HCT116 (cell line): ENCODE measurements at regions not wholly inside any gene's neighbourhood (a gene's known extent, or its start where the extent isn't known, plus 50 kb on each side); places are given as distances from the start of the nearest gene placed in this dataset.
A peak's percentile ranks its signal among the peaks of the same experiment; 100 is the strongest.

Experiments used
- ATAC-seq: fragments of 200-7000 bp; cut with Tn5 transposase; 2 replicates; pipeline ENCODE4 v1.9.1; 2020; ENCODE audit warnings: mild to moderate bottlenecking, moderate library complexity
- BruUV-seq: library from RNA; stranded (reverse); fragments of 400-500 nt; replicated peaks from 2 replicates; lab custom pipeline; 2021; lab: Mats Ljungman, UMichigan
- CTCF ChIA-PET: fragments of 300-600 bp; sonication (Branson Sonifier 250); formaldehyde crosslinking; loops from one replicate; lab custom pipeline; 2021; ENCODE audit warnings: antibody characterized with exemption; lab: Charles Lee
- POLR2A ChIA-PET: fragments of 300-600, 350-600 bp; sonication (Branson Sonifier 250); formaldehyde crosslinking; loops from one replicate; lab custom pipeline; 2021; ENCODE audit warnings: antibody characterized with exemption; lab: Charles Lee
- RAD21 ChIA-PET, 2 experiments: fragments of 300-600 bp; sonication (Branson Sonifier 250); formaldehyde crosslinking; loops; one replicate each; lab custom pipeline; 2023; ENCODE audit warnings: low total read pairs in 2 of 2; ENCODE audit not compliant: uncharacterized antibody in 2 of 2, unreplicated experiment in 2 of 2, low non-redundant PET in 1 of 2; lab: Charles Lee
- DNase-seq: peaks from one replicate; pipeline ENCODE4 v3.0.0-alpha.2; 2010; ENCODE audit warnings: low read depth, low spot score
- H2AFZ ChIP-seq: fragments of 200-600 bp; shearing (Covaris generic), sonication (generic); 2 replicates; pipeline ENCODE4 v1.6.1; 2017; ENCODE audit warnings: low read depth, mixed run types, mixed read lengths, antibody characterized with exemption, low read length; ENCODE audit not compliant: poor library complexity, severe bottlenecking
- H3K27ac ChIP-seq: 2 replicates; pipeline ENCODE4 v1.5.1; 2012; ENCODE audit warnings: low read depth, low read length
- H3K27me3 ChIP-seq: fragments of 200-600 bp; sonication (generic); 2 replicates; pipeline ENCODE4 v1.6.1; 2016; ENCODE audit warnings: mixed run types, low read length, mixed read lengths; ENCODE audit not compliant: insufficient read depth
- H3K36me3 ChIP-seq, 2 experiments: fragments of 200-500 bp in 1 of 2; fragments of 200-600 bp in 1 of 2; sonication (Bioruptor generic) in 1 of 2; sonication (generic) in 1 of 2; 2 replicates each; pipeline versions ENCODE4 v1.5.1 to v1.6.1; 2014 to 2016; ENCODE audit warnings: low read length in 2 of 2, inconsistent platforms in 1 of 2, mixed read lengths in 1 of 2, mixed run types in 1 of 2; ENCODE audit not compliant: insufficient read depth in 2 of 2, control insufficient read depth in 1 of 2
- H3K4me1 ChIP-seq, 2 experiments: fragments of 200-600 bp in 1 of 2; sonication (generic) in 1 of 2; 2 replicates each; pipeline versions ENCODE4 v1.5.1 to v1.6.1; 2012 to 2017; ENCODE audit warnings: low read length in 2 of 2, inconsistent platforms in 1 of 2, mild to moderate bottlenecking in 1 of 2, mixed read lengths in 1 of 2, mixed run types in 1 of 2, moderate library complexity in 1 of 2; ENCODE audit not compliant: insufficient read depth in 2 of 2, control insufficient read depth in 1 of 2
- H3K4me2 ChIP-seq: fragments of 200-600 bp; sonication (generic); 2 replicates; pipeline ENCODE4 v1.6.1; 2017; ENCODE audit warnings: mixed run types, low read length, mixed read lengths
- H3K4me3 ChIP-seq, 2 experiments: fragments of 200-600 bp in 1 of 2; sonication (generic) in 1 of 2; replicated peaks in 1 of 2; 2 replicates each; pipeline ENCODE4 v1.5.1; 2011 to 2016; ENCODE audit warnings: low read length in 2 of 2, control low read depth in 1 of 2, low read depth in 1 of 2, mild to moderate bottlenecking in 1 of 2, mixed read lengths in 1 of 2, mixed run types in 1 of 2
- H3K79me2 ChIP-seq: fragments of 200-600 bp; sonication (generic); 2 replicates; pipeline ENCODE4 v1.6.1; 2017; ENCODE audit warnings: mild to moderate bottlenecking, mixed run types, low read length, moderate library complexity, mixed read lengths; ENCODE audit not compliant: insufficient read depth
- H3K9ac ChIP-seq: fragments of 200-600 bp; sonication (generic); 2 replicates; pipeline ENCODE4 v1.6.1; 2016; ENCODE audit warnings: low read length, mixed read lengths
- H3K9me2 ChIP-seq: fragments of 200-600 bp; sonication (generic), shearing (Covaris generic); 2 replicates; pipeline ENCODE4 v1.6.1; 2017; ENCODE audit warnings: mixed run types, mild to moderate bottlenecking, moderate library complexity; ENCODE audit not compliant: insufficient read depth
- H3K9me3 ChIP-seq, 2 experiments: fragments of 200-500 bp in 1 of 2; fragments of 200-600 bp in 1 of 2; sonication (Bioruptor generic) in 1 of 2; sonication (generic) in 1 of 2; 2 replicates each; pipeline ENCODE4 v1.6.1; 2014 to 2017; ENCODE audit warnings: low read length in 2 of 2, mixed read lengths in 2 of 2, inconsistent platforms in 1 of 2, low read depth in 1 of 2, mild to moderate bottlenecking in 1 of 2, mixed run types in 1 of 2, moderate library complexity in 1 of 2; ENCODE audit not compliant: control insufficient read depth in 1 of 2, insufficient read depth in 1 of 2
- H4K20me1 ChIP-seq: fragments of 200-600 bp; sonication (generic), shearing (Covaris generic); 2 replicates; pipeline ENCODE4 v1.6.1; 2017; ENCODE audit warnings: mixed run types, mild to moderate bottlenecking, moderate library complexity; ENCODE audit not compliant: insufficient read depth
- EZH2phosphoT487 ChIP-seq: fragments of 200-600 bp; IDR thresholded peaks from 2 replicates; pipeline ENCODE4 v1.6.1; 2018; ENCODE audit warnings: antibody characterized with exemption, borderline replicate concordance
- JUND ChIP-seq: IDR thresholded peaks from 2 replicates; pipeline ENCODE4 v1.6.1; 2012
- RAD21 ChIP-seq: IDR thresholded peaks from 2 replicates; pipeline ENCODE4 v1.6.1; 2012; ENCODE audit warnings: low read depth, mild to moderate bottlenecking
- SP1 ChIP-seq: IDR thresholded peaks from 2 replicates; pipeline ENCODE4 v1.6.1; 2012; ENCODE audit warnings: low read depth
- ZFX ChIP-seq: fragments of 450-650 bp; IDR thresholded peaks from 2 replicates; pipeline ENCODE4 v1.6.1; 2017
- intact Hi-C: fragments of 100-400 bp; cut with micrococcal nuclease; formaldehyde crosslinking; loops from 2 replicates; pipeline ENCODE4 v1.10.0; 2022
- TF ChIP-seq, protein P1 (sequence below), 3 experiments: fragments of 200-600 bp in 1 of 3; sonication (generic) in 1 of 3; IDR thresholded peaks in 2 of 3; conservative IDR thresholded peaks in 1 of 3; 2 replicates each; pipeline ENCODE4 v1.5.1; 2012 to 2017; ENCODE audit warnings: low read depth in 2 of 3, low read length in 2 of 3, antibody characterized with exemption in 1 of 3, borderline replicate concordance in 1 of 3, control low read depth in 1 of 3, mild to moderate bottlenecking in 1 of 3, mixed read lengths in 1 of 3, mixed run types in 1 of 3, moderate library complexity in 1 of 3; ENCODE audit not compliant: insufficient read depth in 1 of 3

DNA sequence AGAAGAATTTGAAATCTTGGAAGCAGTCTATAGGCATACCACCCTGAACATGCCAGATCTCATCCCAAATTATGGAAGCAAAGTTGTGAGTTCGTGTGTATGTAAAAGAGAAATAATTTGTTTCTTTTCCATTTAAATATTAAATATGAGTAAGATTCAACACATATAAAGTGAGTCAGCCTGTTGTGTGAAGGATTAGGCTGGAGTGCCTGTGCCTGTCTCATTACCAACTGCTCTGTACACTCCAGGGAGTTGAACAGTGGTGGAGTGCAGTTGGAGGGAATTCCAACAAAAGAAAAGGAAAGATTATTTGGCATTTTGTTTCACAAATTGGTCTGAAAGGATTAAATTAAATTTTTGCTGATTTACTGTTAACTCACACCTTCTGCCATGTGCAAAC lies 435.6 kb downstream of the FAT4 start:
- H3K27ac ChIP-seq, result no peak overlapping the region
- DNase-seq (no peak), ATAC-seq (no peak)
- H3K9me3 ChIP-seq, result no peaks in the 10 kb centered on the region
- no peak overlapping the region for H3K4me3 ChIP-seq
- POLR2A ChIA-PET, result no interaction called here
- CTCF ChIA-PET, result interaction anchor here (1.7 kb wide), 2 partner anchors 15 to 436 kb away, joined by 9 to 50 read pairs; partner anchors contain the start of gene FAT4
- BruUV-seq, result no TSS peak
- intact Hi-C loops, result no loop called here
- H3K9ac ChIP-seq, result no peak overlapping the region
- peak overlapping the region; percentile 38 for H2AFZ ChIP-seq
- no peaks in the 10 kb centered on the region for H3K27me3 ChIP-seq
- no peaks in the 10 kb centered on the region for H3K36me3 ChIP-seq
- no peaks in the 10 kb centered on the region for H3K4me1 ChIP-seq
- H3K79me2 ChIP-seq, result no peaks in the 10 kb centered on the region
- no peak overlapping the region for H3K4me2 ChIP-seq
- no peaks in the 10 kb centered on the region for H4K20me1 ChIP-seq
- RAD21 ChIA-PET, result interaction anchor here in 1 of 2 experiments (1.4 kb wide), 1 partner anchor 436 kb away, joined by 9 read pairs; the partner anchor contains the start of gene FAT4
- TF ChIP-seq JUND, result no peak
- no peak for TF ChIP-seq ZFX
- H3K9me2 ChIP-seq, result no peaks in the 10 kb centered on the region

GRCh38 chr4:125750828-125751466 lies 436.2 kb downstream of the FAT4 start:
- Histone ChIP-seq H3K9ac (no peak overlapping the region), H4K20me1 (no peaks in the 10 kb centered on the region), H3K9me2 (no peaks in the 10 kb centered on the region), H3K27ac (no peak overlapping the region), H3K4me2 (no peak overlapping the region), H2AFZ (peak overlapping the region; percentile 38), H3K36me3 (no peaks in the 10 kb centered on the region), H3K4me3 (no peak overlapping the region), H3K9me3 (no peaks in the 10 kb centered on the region), H3K4me1 (no peaks in the 10 kb centered on the region), H3K27me3 (no peaks in the 10 kb centered on the region), H3K79me2 (no peaks in the 10 kb centered on the region)
- TF ChIP-seq SP1 (no peak), EZH2phosphoT487 (no peak), RAD21 (peak; percentile 62)
- TF ChIP-seq, protein P1, sequence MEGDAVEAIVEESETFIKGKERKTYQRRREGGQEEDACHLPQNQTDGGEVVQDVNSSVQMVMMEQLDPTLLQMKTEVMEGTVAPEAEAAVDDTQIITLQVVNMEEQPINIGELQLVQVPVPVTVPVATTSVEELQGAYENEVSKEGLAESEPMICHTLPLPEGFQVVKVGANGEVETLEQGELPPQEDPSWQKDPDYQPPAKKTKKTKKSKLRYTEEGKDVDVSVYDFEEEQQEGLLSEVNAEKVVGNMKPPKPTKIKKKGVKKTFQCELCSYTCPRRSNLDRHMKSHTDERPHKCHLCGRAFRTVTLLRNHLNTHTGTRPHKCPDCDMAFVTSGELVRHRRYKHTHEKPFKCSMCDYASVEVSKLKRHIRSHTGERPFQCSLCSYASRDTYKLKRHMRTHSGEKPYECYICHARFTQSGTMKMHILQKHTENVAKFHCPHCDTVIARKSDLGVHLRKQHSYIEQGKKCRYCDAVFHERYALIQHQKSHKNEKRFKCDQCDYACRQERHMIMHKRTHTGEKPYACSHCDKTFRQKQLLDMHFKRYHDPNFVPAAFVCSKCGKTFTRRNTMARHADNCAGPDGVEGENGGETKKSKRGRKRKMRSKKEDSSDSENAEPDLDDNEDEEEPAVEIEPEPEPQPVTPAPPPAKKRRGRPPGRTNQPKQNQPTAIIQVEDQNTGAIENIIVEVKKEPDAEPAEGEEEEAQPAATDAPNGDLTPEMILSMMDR (IDR thresholded peaks at IDR 0.05 in 2 of 3, conservative IDR thresholded peaks at IDR 0.05 in 1 of 3; ENCODE audit: borderline replicate concordance in 1 of 3, insufficient read depth in 1 of 3, low read depth in 2 of 3, low read length in 2 of 3), result peak; percentile 13 to 38 (median 25); a peak in 4 of 6 replicates
- intact Hi-C loops, result loop anchor here (1.0 kb wide), 1 partner anchor 438 kb away; no protein-coding TSS in a partner anchor
- ChIA-PET CTCF (interaction anchor here (0.7 to 1.7 kb wide), 3 partner anchors 15 to 1417 kb away, joined by 3 to 50 read pairs (median 9); partner anchors contain the start of gene FAT4), RAD21 (interaction anchor here (0.6 to 1.4 kb wide), 4 partner anchors 436 to 1163 kb away, joined by 3 to 9 read pairs (median 4); partner anchors contain the start of gene FAT4 (in 2 of the 2)), POLR2A (interaction anchor here (0.9 kb wide), 1 partner anchor 436 kb away, joined by 6 read pairs; the partner anchor contains the start of gene FAT4)
- DNase-seq (no peak), ATAC-seq (peak; percentile 78)
- BruUV-seq, result no TSS peak
